Activated CD8-positive, alpha-beta memory T cell treated with anti-CD3 and anti-CD28 coated beads for 1 hour (primary cell): ENCODE measurements at regions not wholly inside any gene's neighbourhood (a gene's known extent, or its start where the extent isn't known, plus 50 kb on each side); places are given as distances from the start of the nearest gene placed in this dataset.

ENCODE experiments used
- DNase-seq, 2 donors: peaks; one replicate each; pipeline ENCODE4 v3.0.0-alpha.2; 2020; ENCODE audit warnings: low read depth in 1 of 2; ENCODE audit errors: extremely low read depth in 1 of 2

DNA sequence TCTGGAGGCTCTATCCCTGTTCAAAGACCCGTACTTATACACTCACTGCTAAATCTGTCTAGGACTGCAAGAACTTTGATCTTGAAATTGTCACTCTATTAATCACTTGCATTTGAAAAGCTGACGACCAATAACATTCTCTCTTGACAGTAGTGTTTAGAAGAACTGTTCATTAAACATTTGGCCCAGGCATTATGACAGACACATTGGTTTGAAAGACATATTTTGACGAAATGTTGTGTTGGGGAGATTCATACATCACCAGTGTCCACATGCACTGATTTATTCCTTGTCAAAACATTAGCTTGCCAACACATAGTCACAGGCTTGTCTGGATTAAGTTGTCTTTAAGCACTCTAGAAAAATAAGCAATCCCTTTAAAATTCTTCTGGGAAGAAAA, 951.3 kb downstream of the ADGRL2 start:
- no peak for DNase-seq

DNA sequence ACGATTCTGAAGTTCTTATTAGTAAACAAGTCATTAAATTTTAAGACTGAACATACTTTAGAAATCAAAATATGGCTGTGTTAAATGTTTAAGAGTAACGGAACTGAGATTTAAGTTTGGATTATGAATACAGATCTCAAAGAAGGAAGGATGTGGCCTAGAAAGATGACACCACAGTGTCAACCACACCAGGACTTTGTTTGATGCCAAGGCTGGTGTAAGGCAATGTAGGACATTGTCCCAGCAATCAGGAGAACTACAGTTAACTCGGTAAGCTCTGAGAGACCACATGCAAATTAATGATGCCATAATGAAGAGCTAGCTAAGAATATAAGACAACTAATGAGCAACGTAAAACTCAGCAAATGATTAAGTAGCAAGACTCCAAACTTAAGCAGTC, 932.9 kb downstream of the ADGRL2 start:
- DNase-seq: no peak

GRCh38 chr1:82731216-82731615, 930.5 kb downstream of the ADGRL2 start:
- DNase-seq: no peak

DNA sequence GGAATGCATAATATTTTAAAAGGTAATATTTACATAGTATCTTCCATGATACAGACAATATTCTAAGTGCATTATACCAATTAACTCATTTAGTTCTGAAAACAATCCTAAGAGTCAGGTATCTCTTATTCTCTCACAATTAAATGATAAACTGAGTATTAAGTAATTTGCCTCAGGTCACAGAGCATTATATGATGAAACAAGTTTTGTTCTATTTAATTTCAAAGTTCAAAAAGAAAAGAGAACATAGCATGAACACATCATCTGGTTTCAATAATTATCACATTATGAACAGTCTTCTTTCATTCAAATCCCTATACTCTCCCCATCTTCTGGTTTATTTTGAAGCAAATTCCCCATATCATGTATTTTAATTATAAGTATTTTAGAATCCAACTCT, 927.5 kb downstream of the ADGRL2 start:
- no peak for DNase-seq

GRCh38 chr1:82724246-82724645, 923.5 kb downstream of the ADGRL2 start:
- no peak for DNase-seq

DNA sequence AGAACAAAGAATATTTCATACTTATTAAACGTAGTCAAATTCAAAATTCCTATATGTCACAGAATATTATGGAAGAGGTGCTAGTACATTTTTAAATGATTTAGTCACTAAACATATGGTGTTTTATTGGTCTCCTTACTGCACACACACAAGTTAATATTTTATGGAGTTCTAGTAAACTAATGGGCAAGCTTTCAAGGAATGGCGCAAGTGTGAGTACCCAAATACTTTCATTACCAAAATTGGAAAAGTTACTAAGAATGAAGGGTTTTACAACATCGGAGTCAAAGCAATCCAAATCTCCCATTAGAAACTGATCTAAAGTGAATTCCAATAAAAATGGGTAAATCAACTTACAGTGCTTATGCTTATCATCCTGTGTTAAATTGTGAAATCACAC, 921.9 kb downstream of the ADGRL2 start:
- no peak for DNase-seq

- no peak for DNase-seq
Observed at GRCh38 chr1:82721702-82722101, 921.0 kb downstream of the ADGRL2 start.

GRCh38 chr1:82718719-82719419, 918.1 kb downstream of the ADGRL2 start:
- DNase-seq: no peak

DNA sequence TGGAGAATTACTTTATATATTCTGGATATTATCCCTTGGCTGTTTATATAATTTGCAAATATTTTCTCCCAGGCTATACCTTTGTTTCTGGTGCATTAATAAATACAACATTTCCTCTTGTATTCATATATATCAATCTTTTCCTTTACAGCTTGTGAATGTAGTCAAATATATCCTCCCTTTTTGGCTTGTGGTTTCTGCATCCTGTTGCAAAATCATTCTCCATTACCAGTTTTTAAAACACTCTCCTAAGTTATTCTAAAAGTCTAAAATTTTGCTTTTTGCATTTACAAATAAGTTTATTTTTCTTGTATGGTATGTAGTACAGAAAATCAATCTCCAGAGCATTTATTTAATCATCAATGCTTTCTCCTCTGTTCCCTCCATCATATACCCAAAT, 909.4 kb downstream of the ADGRL2 start:
- no peak for DNase-seq

- DNase-seq: no peak
Observed at GRCh38 chr1:82707681-82708080, 906.9 kb downstream of the ADGRL2 start.

DNA sequence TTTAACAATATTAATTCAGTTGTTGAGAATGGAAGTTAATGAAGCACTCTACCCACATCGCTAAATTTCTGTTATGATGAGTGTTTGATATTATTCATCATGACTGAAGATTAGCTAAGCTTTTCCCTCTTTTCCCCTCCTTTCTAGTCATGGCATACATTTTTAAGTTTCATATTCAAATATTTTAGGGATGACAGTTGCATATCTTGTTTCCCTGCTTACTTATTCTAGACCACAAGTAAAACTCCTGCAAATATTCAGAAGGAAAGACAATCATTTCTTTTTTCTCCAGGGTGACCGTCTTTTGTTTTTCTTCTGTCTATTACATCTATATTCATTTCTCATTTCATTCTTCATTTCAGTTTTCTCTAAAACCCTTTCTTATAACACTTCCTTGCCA, 906.0 kb downstream of the ADGRL2 start:
- DNase-seq: no peak

GRCh38 chr1:82704966-82705365, 904.2 kb downstream of the ADGRL2 start:
- no peak for DNase-seq

DNA sequence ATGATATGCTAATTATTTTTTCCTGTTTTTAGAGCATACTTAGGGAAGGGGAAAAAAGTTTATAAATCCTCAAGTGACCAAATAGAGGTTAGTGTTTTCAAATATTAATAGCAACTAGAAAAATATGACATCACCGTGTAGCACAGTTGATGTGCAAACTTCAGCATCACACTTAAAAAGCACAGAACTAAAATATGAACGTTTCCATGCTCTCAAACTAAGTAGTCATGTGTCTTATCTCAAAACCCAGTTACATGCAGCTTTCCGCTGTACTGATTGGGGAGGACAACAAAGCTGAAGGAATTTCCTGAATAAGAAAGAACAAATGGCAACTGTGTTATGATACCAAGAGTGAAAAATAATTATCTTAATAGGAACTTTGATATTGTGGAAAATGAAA, 903.7 kb downstream of the ADGRL2 start:
- DNase-seq: no peak

DNA sequence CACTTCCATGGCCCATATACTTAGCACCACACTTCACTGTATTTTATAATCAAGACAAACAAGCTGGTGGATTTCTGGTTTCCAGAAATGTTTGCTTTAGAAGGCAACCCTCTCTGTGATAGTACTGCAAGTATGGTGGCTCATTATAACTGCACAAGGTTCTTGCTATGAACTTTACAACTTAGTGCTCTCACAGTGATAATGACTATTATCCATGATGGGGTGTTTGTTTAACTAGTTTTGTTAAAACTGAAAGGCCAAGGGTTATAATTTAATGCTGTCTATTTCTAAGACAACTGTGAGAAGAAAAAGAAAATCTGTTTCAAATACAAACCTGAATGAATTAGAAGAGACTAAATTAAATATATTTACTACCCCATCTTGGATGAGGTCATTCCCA, 903.2 kb downstream of the ADGRL2 start:
- DNase-seq: no peak

DNA sequence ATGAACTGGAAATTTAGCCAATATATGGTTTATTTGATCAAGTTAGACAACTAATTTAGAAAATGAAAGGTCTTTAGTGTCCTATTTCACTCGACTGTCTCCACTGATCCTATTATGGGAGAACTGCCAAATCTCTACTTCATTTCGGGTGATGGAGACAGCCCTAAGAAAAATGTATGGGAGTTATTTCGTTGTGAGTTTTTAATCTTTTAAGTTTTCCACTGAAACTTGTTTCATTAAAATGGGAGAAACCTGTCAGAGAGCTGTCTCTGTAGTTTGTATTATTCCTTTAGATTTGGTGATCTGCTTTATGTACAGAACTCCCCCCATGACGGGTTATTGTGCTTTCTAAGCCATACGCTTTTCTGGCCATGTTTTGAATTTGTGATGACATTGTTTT, 899.7 kb downstream of the ADGRL2 start:
- no peak for DNase-seq

DNA sequence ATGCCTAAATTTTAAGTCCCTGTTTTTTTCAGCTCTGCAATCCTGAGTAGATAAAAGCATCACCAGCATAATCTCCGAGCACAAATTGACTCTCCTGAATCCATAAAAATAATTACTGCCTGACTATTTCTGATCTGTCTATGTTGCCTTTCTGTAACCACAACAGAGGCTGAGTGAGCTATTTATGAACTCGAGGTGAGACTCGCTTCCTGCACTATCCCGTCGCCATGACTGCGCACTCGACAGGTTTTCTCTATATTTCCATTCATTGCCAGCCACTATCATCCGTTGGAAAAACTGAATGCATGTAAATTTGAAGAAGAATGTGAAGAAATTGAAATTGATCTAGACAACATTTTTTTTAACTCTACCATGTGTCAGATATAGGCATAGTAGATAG, 897.2 kb downstream of the ADGRL2 start:
- DNase-seq: no peak

DNA sequence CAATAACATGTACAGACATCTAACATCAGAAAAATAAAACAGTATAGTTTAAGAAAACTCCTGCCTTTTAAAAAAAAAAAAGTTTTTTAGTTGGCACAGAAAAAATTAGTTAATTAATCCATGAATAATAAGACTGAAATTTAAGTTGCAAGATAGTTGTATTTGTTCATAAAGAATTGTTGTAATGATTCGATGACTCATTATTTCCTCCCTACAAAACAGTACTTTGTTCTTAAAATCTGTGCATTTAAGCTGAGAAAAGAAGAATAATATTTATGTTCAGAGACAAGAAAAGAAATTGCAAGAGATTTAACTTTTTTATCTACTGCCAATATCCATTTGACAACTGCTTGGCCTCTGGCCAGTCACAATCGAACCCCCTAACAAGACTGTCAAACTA, 894.7 kb downstream of the ADGRL2 start:
- DNase-seq: no peak

DNA sequence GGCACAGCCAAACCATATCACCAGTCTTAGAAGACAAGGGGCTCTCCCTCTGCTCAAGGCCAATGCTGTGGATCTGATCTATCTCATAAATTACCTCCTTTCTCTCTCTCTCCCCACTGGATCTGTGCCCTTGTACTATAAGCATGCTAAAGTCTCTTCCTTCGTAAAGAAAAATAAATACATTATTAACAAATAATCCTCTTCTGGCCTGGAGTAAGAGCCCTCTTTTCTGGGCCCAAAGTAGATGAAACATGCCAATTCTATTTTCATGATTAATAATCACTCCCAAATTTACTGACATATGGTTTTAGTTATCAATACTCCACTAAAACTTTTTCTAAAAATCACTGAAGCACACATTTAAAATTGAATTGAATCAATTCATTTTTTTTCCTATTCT, 889.7 kb downstream of the ADGRL2 start:
- DNase-seq: no peak

DNA sequence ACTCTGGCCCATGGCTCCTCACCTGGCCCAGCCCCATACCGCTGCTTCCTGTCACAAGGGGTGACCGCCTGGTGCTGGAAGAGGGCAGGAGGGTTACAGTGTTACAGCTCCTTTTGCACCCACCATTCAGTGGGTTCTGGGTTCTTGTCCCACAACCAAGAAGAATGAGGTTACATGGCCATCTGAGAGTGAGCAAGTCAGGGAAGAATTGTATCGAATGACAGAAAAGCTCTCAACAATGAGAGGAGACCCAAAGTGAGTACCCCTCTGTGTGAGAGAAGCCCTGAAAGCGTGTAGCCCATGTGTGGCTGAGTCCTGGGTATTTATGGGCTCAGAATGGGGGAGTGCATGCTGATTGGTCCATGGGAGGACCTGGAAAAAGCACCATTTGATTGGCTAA, 888.5 kb downstream of the ADGRL2 start:
- no peak for DNase-seq

DNA sequence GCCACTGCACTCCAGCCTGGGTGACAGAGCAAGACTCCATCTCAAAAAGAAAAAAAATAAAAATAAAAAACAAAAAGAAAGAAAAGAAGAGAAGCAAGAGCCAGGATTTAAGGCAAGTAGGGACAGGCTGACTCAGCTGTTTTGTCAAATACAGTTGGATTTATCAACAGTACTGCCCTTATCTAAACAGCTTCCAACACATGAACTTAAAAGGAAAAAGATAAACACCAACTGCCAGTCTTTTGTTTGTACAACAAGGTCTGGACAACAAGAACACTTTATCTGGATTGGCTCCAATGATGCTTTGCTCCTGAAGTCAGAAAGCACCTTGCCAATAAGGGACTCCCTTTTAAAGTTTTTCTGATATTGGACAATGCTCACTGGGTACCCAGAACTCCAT, 886.0 kb downstream of the ADGRL2 start:
- DNase-seq: no peak

DNA sequence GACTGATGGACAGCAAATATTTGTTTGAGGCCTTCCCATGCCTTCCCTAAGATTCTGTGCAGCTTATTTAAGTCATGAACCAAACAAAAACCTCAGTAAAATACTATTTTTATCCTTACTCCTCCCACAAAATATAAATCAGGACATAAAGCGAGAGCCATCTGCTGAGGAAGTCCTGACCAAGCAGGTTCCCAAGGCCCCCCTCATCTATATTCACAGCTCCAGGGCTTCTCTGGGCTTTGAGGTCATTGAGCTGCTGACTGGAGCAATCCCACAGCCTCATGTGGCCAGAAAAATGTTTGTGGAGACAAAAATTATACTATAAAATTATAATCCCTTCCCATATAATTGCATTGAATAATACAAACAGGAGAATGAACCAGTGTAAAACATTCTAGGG, 846.2 kb downstream of the ADGRL2 start:
- no peak for DNase-seq

- no peak for DNase-seq
Observed at GRCh38 chr1:82646336-82646735, 845.6 kb downstream of the ADGRL2 start.

GRCh38 chr1:82644186-82644915, 843.6 kb downstream of the ADGRL2 start:
- DNase-seq: no peak
